ENCODE measurements at regions not wholly inside any gene's neighbourhood (a gene's known extent, or its start where the extent isn't known, plus 50 kb on each side); places are given as distances from the start of the nearest gene placed in this dataset.
A peak's percentile ranks its signal among the peaks of the same experiment; 100 is the strongest.

- DNase-seq (ENCODE audit: unreplicated experiment): peak; percentile 3
- intact Hi-C loops (cut with micrococcal nuclease): no loop called here
- H3K9me3 Mint-ChIP-seq (ENCODE audit: unreplicated experiment): peaks cover 15% of the 10 kb centered on the region
- TF ChIP-seq CTCF (IDR thresholded peaks at IDR 0.05; ENCODE audit: unreplicated experiment): no peak
- POLR2A ChIA-PET: no interaction called here
- no peaks in the 10 kb centered on the region for H3K27me3 Mint-ChIP-seq (ENCODE audit: insufficient read depth, unreplicated experiment)
- H3K27ac Mint-ChIP-seq (ENCODE audit: low read depth, unreplicated experiment): no peak overlapping the region
- no peak overlapping the region for H3K4me3 Mint-ChIP-seq (ENCODE audit: unreplicated experiment)
- no TSS peak for BruUV-seq (replicated peaks)
- CTCF ChIA-PET: no interaction called here
- H3K4me1 Mint-ChIP-seq (ENCODE audit: insufficient read depth, unreplicated experiment): no peaks in the 10 kb centered on the region
- no peaks in the 10 kb centered on the region for H3K36me3 Mint-ChIP-seq (ENCODE audit: insufficient read depth, unreplicated experiment)
Measured at GRCh38 chr9:120136696-120137095, 443.3 kb downstream of the CDK5RAP2 start.

- TF ChIP-seq CTCF (IDR thresholded peaks at IDR 0.05; ENCODE audit: unreplicated experiment): no peak
- Mint-ChIP-seq H3K4me3 (ENCODE audit: unreplicated experiment) (no peak overlapping the region), H3K27me3 (ENCODE audit: insufficient read depth, unreplicated experiment) (peaks cover 22% of the 10 kb centered on the region), H3K9me3 (ENCODE audit: unreplicated experiment) (peaks cover 5% of the 10 kb centered on the region), H3K4me1 (ENCODE audit: insufficient read depth, unreplicated experiment) (no peaks in the 10 kb centered on the region), H3K27ac (ENCODE audit: low read depth, unreplicated experiment) (no peak overlapping the region), H3K36me3 (ENCODE audit: insufficient read depth, unreplicated experiment) (peaks cover 6% of the 10 kb centered on the region)
- ChIA-PET POLR2A (no interaction called here), CTCF (no interaction called here)
- intact Hi-C loops (cut with micrococcal nuclease): no loop called here
- DNase-seq (ENCODE audit: unreplicated experiment): no peak
- no TSS peak for BruUV-seq (replicated peaks)
Measured at GRCh38 chr9:120117081-120117480, 462.9 kb downstream of the CDK5RAP2 start.

DNA sequence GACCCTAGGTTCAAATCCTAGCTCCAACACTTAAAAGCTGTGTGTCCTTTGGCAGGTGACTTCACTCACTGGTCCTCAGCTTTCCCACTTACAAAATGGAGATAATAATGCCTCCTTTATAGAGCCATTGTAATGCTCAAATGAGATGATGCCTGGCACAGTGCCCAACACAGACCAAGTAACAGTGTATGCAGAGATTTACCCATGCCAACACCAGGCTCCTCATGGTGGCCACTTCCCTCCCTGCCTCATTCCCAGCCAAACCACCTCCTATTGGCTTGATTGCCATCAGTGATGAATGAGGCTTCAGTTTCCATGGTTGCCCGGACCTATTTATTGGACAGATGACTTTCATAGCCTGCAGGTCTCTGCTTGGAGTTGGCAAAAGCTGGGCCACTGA, 469.4 kb downstream of the CDK5RAP2 start:
- peaks cover 5% of the 10 kb centered on the region for H3K9me3 Mint-ChIP-seq (ENCODE audit: unreplicated experiment)
- no peak for TF ChIP-seq CTCF (IDR thresholded peaks at IDR 0.05; ENCODE audit: unreplicated experiment)
- H3K4me3 Mint-ChIP-seq (ENCODE audit: unreplicated experiment): no peak overlapping the region
- no peaks in the 10 kb centered on the region for H3K36me3 Mint-ChIP-seq (ENCODE audit: insufficient read depth, unreplicated experiment)
- no TSS peak for BruUV-seq (replicated peaks)
- H3K27me3 Mint-ChIP-seq (ENCODE audit: insufficient read depth, unreplicated experiment): peaks cover 22% of the 10 kb centered on the region
- CTCF ChIA-PET: interaction anchor here (0.7 kb wide), 1 partner anchor 276 kb away, joined by 3 read pairs; no protein-coding TSS in a partner anchor
- no peak overlapping the region for H3K27ac Mint-ChIP-seq (ENCODE audit: low read depth, unreplicated experiment)
- no peaks in the 10 kb centered on the region for H3K4me1 Mint-ChIP-seq (ENCODE audit: insufficient read depth, unreplicated experiment)
- POLR2A ChIA-PET: no interaction called here
- no peak for DNase-seq (ENCODE audit: unreplicated experiment)
- intact Hi-C loops (cut with micrococcal nuclease): no loop called here

DNA sequence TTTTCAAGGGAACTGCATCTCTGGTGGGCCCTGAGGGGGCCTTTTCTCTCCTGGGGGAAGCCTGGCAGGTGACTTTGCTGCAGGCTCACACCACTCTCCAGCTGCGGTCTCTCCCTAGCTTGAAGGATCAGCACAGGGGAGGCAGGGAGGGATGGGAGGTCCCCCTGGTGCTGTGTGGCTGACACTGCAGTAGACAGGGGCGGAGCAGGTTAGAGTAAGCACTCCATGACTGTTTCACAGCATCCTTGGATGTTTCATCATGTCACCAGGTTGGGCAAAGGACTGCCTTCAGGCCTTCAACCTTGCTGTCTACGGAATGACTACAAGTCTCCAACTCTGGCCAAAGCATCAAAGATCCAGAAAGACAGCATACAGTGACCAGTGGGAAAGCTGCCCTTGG, 470.7 kb downstream of the CDK5RAP2 start:
- Mint-ChIP-seq H3K27me3 (ENCODE audit: insufficient read depth, unreplicated experiment) (peaks cover 24% of the 10 kb centered on the region), H3K4me3 (ENCODE audit: unreplicated experiment) (no peak overlapping the region), H3K36me3 (ENCODE audit: insufficient read depth, unreplicated experiment) (no peaks in the 10 kb centered on the region), H3K4me1 (ENCODE audit: insufficient read depth, unreplicated experiment) (no peaks in the 10 kb centered on the region), H3K27ac (ENCODE audit: low read depth, unreplicated experiment) (no peak overlapping the region), H3K9me3 (ENCODE audit: unreplicated experiment) (peaks cover 1% of the 10 kb centered on the region)
- ChIA-PET POLR2A (no interaction called here), CTCF (no interaction called here)
- TF ChIP-seq CTCF (IDR thresholded peaks at IDR 0.05; ENCODE audit: unreplicated experiment): no peak
- peak; percentile 14 for DNase-seq (ENCODE audit: unreplicated experiment)
- intact Hi-C loops (cut with micrococcal nuclease): no loop called here
- no TSS peak for BruUV-seq (replicated peaks)

Measured in MCF 10A (cell line).